Suprapubic skin (tissue), 4 donors: ENCODE measurements at regions not wholly inside any gene's neighbourhood (a gene's known extent, or its start where the extent isn't known, plus 50 kb on each side); places are given as distances from the start of the nearest gene placed in this dataset.
"Not testable (repeated sequence)": the region's sequence is repeated elsewhere in the genome, so short reads cannot be mapped to it uniquely, and the experiment has no call there.

Source experiments
- CTCF ChIP-seq, 2 donors: fragments of 200-600 bp in 1 of 2; fragments of 450-650 bp in 1 of 2; sonication (generic) in 1 of 2; IDR thresholded peaks; one replicate each; pipeline ENCODE4 v1.5.1; 2016 to 2019; ENCODE audit warnings: antibody characterized with exemption in 2 of 2, mild to moderate bottlenecking in 1 of 2, moderate library complexity in 1 of 2
- EP300 ChIP-seq: sonication (generic); formaldehyde crosslinking; IDR thresholded peaks from one replicate; pipeline ENCODE4 v1.6.1; 2017; ENCODE audit warnings: antibody characterized with exemption
- POLR2A ChIP-seq, 2 donors: fragments of 450-650 bp; IDR thresholded peaks; one replicate each; pipeline ENCODE4 v1.6.1; 2017; ENCODE audit warnings: antibody characterized with exemption in 2 of 2, mild to moderate bottlenecking in 2 of 2, moderate library complexity in 2 of 2
- POLR2AphosphoS5 ChIP-seq, 3 donors: sonication (generic); formaldehyde crosslinking; IDR thresholded peaks; one replicate each; pipeline ENCODE4 v1.6.1; 2017; ENCODE audit warnings: antibody characterized with exemption in 3 of 3

- TF ChIP-seq CTCF (IDR thresholded peaks at IDR 0.05); POLR2A (IDR thresholded peaks at IDR 0.05); EP300; POLR2AphosphoS5 (IDR thresholded peaks at IDR 0.05): not testable (repeated sequence)
Measured at GRCh38 chr11:82396639-82397038, 337.0 kb downstream of the FAM181B start.
